NCI-H2196 treated with DMSO at 0.1 percent for 48 hours (cell line): ENCODE measurements at regions not wholly inside any gene's neighbourhood (a gene's known extent, or its start where the extent isn't known, plus 50 kb on each side); places are given as distances from the start of the nearest gene placed in this dataset.
"Not testable (repeated sequence)": the region's sequence is repeated elsewhere in the genome, so short reads cannot be mapped to it uniquely, and the experiment has no call there.

Experiments
- DNase-seq: peaks from one replicate; lab custom pipeline; 2025; ENCODE audit not compliant: unreplicated experiment; lab: John Stamatoyannopoulos, UW

GRCh38 chr14:26319139-26319864, 278.5 kb downstream of the NOVA1 start:
- no peak for DNase-seq

DNA sequence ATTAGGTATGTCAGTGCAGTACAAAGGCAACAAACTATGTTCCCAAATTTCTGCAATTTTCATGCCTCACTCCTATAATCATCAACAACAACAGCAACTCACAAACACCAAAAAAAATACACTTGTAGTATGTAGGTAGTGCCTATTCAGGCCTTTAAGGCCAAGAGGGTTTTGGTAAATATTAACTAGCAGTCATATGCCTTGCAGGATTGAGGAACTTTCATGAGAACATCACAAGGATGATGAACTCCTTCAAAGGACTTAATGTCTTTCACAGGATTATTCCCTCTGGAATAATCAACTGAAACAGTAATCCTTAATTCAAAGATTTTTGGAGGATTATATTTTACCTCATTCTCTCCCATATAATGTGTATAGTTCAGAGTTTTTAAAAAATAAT, 293.8 kb downstream of the NOVA1 start:
- no peak for DNase-seq

DNA sequence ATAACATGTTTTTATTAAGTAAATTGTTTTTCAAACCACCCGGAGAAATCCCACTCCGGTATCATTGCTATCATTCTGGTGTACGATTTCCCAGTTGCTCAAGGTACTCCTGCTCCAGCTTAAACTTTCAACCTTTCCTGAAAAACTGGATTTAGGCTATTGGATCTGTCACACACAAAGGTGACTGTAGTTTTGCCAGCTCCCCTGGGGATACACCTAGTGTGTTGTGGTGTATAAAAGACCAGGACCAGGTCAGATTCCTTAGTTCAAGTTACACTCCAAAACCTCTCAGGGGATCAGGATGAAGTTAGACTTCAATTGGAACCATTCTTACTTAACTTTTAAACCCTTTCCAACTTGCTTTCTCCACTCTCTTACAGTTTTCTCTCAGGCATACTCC, 303.9 kb downstream of the NOVA1 start:
- DNase-seq = no peak

DNA sequence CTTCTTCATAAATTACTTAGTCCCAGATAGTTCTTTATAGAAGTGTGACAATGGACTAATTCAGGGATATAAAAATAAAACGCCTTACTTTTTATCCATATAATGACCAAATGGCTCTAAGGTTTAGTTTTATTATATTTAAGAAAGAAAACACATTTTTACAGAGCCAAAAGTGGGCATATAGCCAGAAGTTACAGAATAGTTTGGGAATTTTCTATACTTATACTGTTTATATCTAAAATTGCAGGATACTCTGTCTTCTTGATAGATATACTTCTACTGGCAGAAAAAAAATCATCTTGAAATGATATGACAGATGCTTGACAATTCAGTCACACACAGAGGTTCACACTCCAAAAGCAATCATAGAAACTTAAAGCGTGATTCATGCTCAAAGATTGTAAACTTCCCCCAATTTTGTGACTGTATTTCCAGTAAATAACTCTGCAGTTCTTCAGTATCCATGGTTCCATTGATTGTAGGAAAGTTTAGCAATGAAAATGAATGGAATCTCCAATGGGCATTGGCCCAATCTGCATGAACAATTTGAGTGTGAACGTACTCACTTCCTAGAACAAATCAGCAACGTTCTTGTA, 307.8 kb downstream of the NOVA1 start:
- DNase-seq = no peak

DNA sequence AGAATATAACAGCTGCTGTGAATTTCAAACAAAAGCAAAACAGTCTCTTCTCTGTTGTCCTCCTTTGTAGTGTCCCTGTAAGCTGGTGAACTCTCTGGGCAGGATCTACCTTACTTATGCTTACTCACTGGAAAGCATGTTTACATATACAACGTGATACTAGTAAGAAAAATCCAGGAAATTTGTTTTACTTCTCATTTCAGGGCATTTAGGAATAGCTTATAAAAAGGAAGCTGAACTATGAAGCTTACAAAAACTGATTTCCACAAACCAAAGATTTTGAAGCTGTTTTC, 311.0 kb downstream of the NOVA1 start:
- no peak for DNase-seq

DNA sequence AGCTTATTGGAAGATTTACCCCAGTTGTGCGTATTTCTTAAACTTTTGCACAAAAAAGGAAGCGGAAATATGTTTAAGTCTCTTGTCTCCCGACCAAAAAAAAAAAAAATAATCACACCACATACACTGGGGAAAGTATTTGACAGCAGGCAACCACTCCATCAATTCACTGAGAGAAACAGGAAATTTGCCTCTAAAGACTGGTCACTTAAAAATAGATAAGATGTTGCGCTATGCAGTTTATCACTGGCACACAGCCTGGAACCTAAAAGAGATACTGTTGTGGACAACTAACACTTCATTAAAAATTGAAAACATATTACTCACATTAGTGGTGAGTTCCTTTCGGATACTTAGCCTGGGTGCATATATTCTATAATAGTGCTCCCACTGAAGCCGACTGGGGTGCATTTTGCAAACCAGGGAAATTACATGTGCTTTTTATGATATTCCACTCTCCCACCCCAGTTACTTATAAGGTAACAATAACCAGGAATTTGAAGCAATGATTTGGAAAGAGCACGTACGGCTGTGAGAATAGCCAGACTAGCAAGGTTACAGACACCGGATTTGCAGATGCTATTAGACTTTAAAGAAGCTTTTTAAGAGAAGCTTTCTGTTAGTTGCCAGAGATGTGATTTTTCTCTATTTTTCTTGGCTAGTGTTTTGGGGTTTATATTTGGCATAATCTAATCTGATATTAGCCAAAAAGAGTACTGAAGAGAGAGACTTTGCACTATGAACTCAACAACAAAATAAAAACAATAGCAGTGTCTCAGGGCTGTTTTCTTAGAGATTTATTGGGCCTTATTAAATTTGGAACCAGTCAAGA, 311.5 kb downstream of the NOVA1 start:
- no peak for DNase-seq

- no peak for DNase-seq
These were observed 315.3 kb downstream of the NOVA1 start for GRCh38 chr14:26282578-26282977.

DNA sequence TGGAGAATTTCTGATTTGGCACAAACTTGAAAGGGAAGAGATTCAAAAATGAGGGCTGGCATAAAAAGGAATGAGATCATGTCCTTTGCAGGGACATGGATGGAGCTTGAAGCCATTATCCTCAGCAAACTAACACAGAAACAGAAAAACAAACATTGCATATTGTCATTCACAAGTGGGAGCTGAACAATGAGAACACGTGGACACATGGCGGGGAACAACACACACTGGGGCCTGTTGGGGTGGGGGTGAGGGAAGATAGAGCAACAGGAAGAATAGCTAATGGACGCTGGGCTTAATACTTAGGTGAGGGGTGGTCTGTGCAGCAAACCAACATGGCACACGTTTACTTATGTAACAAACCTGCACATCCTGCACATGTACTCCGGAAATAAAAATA, 315.8 kb downstream of the NOVA1 start:
- not testable (repeated sequence) for DNase-seq

GRCh38 chr14:26281280-26281998, 316.4 kb downstream of the NOVA1 start:
- no peak for DNase-seq

DNA sequence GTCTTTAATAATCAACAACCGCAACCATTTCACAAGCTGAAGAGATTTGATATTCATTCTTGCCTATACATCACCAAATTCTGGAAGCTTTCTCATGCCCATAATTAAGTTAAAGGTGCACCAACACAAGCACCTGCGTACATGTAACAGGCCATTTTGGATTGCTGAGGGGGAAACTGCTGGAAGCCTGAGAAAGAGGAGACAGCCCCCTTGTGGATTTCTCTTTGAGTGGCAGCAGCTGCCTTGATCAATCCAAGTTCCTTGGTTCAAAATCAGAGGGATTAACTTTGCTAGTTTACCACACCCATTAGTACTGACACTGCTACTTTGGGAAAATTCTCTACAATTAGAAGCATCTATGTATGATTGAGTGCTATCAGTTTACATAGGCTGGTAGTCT, 321.1 kb downstream of the NOVA1 start:
- DNase-seq = no peak

GRCh38 chr14:26265170-26265685, 332.6 kb downstream of the NOVA1 start:
- DNase-seq = no peak

GRCh38 chr14:26261368-26262122, 336.3 kb downstream of the NOVA1 start:
- DNase-seq = no peak

DNA sequence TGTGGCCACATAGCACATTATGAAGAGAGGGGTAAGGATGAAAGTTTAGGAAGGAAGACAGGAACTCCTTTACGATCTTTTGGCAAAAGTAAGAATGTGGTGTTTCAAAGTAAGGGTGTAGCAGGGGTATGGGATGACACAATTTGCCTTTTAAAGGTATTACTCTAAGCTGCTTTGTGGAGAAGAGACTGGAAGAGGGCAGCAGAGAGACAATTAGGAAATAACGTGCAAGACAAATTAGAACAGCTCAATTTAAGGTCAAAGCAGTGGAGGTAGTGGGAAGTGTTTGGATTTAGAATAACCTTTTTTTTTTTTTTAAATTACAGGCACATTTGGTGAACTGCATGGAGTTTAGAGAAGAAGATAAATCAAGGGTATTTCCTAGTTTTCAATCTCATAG, 342.6 kb downstream of the NOVA1 start:
- no peak for DNase-seq

DNA sequence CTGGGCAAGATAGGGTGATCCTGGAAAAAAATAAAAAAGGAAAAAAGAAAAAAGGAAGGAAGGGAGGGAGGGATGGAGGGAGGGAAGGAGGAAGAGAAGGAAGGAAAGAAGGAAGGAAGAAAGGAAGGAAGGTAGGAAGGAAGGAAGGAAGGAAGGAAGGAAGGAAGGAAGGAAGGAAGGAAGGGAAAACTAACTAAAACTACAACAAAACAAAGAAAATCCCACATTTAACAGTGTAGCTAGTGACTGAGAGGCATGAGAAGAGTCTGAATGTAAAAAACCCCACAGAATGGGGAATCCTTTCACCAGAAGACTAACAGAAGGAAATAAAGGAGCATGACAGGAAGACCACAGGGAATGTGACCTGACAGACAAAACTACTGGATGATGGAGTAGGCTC, 345.7 kb downstream of the NOVA1 start:
- DNase-seq = no peak

DNA sequence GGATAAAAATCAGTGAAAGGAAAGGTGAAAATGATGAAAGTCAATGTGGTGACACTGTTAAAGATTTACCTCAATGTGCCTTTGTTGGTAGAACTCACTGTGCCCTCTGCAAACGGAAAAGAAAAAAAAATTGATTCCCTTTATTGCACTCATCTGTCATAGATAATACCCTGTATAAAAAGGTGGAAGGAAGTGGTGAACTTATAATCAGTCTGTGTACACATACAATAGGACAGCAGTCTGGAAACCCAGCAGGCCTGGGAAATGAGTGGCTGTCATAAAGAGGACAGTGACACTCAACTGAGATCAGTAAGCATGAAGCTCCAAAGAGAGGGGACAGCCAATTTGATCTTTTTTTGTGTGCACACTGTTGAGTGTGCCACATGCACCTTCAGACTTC, 364.7 kb downstream of the NOVA1 start:
- no peak for DNase-seq

GRCh38 chr14:26218861-26219260, 379.0 kb downstream of the NOVA1 start:
- no peak for DNase-seq

- no peak for DNase-seq
These were observed 380.1 kb downstream of the NOVA1 start for GRCh38 chr14:26217778-26218177.

DNA sequence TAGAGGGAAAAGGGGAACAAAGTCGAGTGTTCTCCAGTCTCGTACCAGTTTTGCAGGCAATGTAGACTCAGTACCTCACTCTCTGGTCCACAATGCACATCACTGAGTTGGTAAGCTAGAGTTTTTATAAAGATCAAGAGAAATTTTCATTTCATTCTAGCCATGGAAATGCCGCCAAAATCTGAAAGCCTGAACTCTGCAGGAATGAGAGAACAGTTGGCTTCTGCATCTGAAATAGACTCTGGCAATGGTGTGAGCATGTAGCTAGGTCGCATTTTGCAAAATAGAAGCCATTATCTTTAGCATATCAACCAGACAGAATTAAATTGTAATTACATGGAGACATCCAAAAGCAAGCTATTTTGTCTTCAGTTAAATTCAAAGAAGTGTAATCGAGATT, 381.0 kb downstream of the NOVA1 start:
- no peak for DNase-seq

DNA sequence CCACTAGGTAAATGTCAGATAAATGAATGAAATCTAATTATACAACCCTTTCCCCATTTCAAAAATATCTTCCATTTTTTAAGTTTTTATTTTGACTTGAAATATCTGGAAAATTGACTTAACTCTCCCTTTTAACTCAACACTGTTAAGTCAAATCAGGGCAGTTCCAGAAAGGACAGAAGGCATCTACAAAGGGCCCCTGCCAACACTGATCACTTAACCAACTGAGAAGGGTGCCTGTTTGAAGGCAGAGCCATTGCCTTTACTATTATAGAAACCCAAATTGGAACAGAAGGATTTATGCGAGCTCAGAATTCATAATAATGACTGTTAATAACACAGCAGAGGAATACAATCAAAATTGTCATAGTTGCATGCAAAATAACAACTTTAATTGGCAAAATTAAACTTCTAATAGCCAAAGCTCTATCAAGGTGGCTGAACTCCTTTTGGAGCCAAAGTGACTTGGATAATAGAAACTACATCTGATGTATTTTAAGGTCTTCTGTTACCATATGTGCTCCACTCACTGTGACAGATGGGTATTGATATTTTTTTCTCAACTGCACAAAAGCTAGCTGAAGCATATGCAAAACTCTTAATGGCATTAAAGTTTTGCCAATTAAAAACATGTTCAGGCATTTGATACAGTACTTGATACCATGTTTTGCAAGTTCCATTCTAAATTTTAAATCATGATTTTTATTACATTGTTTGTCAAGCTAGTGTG, 383.8 kb downstream of the NOVA1 start:
- no peak for DNase-seq

GRCh38 chr14:26209699-26210098, 388.1 kb downstream of the NOVA1 start:
- no peak for DNase-seq
